GM18520 (cell line): ENCODE measurements at regions not wholly inside any gene's neighbourhood (a gene's known extent, or its start where the extent isn't known, plus 50 kb on each side); places are given as distances from the start of the nearest gene placed in this dataset.

Experiments
- ATAC-seq: cut with Tn5 transposase; IDR thresholded peaks from one replicate; pipeline ENCODE4 v1.9.1; 2021; ENCODE audit not compliant: unreplicated experiment

- no peak for ATAC-seq
Observed at GRCh38 chr7:96415293-96415940, 93.5 kb upstream of the SLC25A13 start.

DNA sequence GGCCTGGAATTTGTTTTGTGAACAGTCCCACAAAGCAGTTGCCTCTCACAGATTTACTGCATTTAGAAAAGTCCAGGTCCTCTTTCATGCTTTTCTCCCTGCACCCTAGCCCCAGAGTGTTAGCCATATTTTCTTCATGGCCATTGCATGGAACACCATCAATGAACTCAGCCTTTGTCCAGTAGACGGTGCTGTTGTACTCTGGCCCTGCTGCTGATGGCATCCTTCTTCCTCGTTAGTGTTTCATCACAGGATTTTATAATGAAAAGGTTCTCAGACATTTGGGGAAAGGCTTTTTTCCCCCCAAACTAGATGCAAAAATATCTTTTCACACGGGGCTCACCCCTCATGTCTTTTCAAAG lies 93.0 kb upstream of the SLC25A13 start:
- no peak for ATAC-seq

DNA sequence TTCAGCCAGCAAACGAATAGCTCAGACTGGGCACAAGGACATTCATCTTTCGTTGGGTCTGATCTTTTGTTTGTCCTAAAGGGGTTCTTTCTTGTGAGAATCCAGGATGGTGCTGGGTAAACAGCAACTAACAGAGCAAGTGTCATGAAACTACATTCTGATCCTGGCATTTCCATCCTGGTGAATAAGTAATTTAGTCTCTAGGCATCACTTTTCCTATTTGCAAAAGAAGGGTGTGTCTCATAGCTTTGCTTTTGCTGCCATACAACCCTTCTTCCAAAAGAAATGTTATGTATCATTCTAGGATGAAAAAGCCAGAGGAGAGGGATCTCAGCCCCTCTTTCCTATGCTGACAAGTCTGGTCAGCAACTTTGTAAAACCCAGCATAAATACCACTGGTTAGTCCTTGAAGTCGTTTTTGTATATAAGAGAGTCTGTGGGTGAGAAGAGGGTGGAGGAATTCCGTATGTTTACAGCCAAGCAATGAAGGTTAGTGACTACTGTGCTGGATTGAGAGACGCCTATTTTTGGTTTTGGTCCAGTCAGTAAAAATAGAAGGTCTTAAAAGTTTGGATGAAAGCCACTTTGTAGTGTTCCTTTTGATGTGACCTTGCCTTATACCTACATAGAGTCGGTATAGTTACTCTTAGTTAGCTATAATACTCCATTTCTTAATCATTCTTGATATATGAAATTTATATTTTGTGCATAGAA lies 88.4 kb upstream of the SLC25A13 start:
- no peak for ATAC-seq

GRCh38 chr7:96408881-96409280 lies 87.0 kb upstream of the SLC25A13 start:
- ATAC-seq: no peak

- ATAC-seq: no peak
Observed at GRCh38 chr7:96407427-96407826, 85.5 kb upstream of the SLC25A13 start.

DNA sequence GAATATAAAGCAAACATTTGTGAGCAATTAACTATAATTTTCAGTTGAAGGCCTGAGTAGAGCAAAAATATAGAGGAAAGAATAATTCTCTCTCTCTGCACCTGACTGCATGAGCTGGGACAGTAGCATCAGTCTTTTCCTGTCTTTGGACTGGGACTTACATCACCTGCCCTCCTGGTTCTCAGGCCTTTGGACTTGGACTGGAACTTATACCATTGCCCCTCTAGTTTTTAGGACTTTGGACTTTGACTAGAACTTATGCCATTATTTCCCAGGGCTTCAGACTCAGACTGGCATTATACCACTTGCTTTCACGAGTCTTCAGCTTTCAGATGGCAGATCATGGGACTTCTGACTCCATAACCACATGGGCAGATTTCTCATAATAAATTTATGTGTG lies 81.0 kb upstream of the SLC25A13 start:
- ATAC-seq: no peak

DNA sequence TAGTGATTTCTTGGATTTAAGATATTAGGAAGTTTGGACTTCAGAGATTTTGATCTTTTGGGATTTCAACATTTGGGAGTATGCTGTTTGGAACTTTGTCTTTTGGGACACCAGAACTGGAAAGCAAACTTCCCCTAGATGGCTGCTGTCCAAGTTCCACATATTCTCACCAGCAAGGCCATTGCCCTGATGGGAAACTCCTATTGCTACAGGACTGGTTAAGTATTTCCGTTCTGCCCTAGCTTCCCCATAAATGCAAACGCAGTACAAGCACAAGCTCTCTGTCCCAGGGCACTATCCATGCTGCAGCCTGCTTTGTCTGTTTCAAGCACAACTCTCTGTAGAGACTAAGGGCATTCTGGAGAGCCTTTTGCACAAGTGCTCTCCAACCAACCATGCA lies 79.3 kb upstream of the SLC25A13 start:
- no peak for ATAC-seq

- ATAC-seq: no peak
Observed at GRCh38 chr7:96400518-96400917, 78.6 kb upstream of the SLC25A13 start.

DNA sequence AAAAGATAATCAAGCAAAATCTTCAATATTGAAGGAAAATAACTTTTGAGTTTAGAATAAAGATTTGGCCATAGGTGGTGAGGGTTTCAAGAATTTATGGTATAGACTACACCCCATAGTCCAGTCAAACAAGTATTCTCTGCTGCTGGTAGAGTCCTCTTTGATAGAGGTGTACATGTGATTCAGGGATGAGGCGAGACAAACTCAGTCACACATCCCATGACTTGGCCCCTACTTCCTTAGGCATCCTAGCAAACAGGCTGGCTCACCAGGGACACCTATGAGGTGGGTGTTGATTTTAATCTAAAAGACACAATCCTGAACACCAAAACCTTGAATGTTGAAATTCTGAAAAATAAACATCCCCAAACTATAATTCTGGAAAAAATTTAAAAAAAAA lies 78.1 kb upstream of the SLC25A13 start:
- no peak for ATAC-seq

GRCh38 chr7:96397936-96398598 lies 76.2 kb upstream of the SLC25A13 start:
- ATAC-seq: no peak

GRCh38 chr7:96388620-96389383 lies 66.9 kb upstream of the SLC25A13 start:
- ATAC-seq: no peak

DNA sequence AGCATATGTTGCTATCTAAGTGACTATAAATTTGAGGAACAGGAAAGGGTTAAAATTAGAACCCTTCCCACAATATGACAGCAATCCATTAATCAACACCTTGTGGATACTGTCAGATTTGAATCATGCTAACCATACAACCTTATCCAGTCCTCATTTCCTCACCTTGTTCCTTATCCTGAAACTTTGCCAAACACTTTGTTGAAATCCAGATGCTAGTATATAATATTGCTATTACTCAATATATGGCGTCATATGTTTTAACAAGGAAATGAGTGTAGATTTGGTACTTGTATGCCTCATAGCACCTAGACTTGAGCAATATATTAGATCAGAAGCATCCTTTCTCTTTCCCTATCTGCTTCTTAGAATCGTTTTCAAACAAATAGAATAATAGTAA lies 66.3 kb upstream of the SLC25A13 start:
- no peak for ATAC-seq

- no peak for ATAC-seq
Observed at GRCh38 chr7:96380111-96380512, 58.2 kb upstream of the SLC25A13 start.

GRCh38 chr7:96377399-96377798 lies 55.5 kb upstream of the SLC25A13 start:
- ATAC-seq: no peak
